WERI-Rb-1 (cell line): ENCODE measurements at regions not wholly inside any gene's neighbourhood (a gene's known extent, or its start where the extent isn't known, plus 50 kb on each side); places are given as distances from the start of the nearest gene placed in this dataset.

Experiments
- DNase-seq: peaks from one replicate; pipeline ENCODE4 v3.0.0-alpha.2; 2020
- H3K27ac ChIP-seq: fragments of 250-450 bp; sonication (Bioruptor Pico); 2 replicates; pipeline ENCODE4 v1.5.1; 2020; ENCODE audit warnings: mild to moderate bottlenecking, moderate library complexity
- H3K27me3 ChIP-seq: fragments of 250-450 bp; sonication (Bioruptor Pico); 2 replicates; pipeline ENCODE4 v1.5.1; 2021; ENCODE audit warnings: mild to moderate bottlenecking, low read depth, moderate library complexity; ENCODE audit not compliant: insufficient read depth, severe bottlenecking
- H3K36me3 ChIP-seq: fragments of 250-450 bp; sonication (Bioruptor Pico); 2 replicates; pipeline ENCODE4 v1.5.1; 2020; ENCODE audit warnings: mild to moderate bottlenecking, moderate library complexity
- H3K4me3 ChIP-seq: 2 replicates; pipeline ENCODE4 v1.5.1; 2011; ENCODE audit warnings: low read depth, mild to moderate bottlenecking, control low read depth, low read length
- H3K9me3 ChIP-seq: fragments of 250-450 bp; sonication (Bioruptor Pico); 2 replicates; pipeline ENCODE4 v1.5.1; 2021; ENCODE audit warnings: mild to moderate bottlenecking, moderate library complexity; ENCODE audit not compliant: severe bottlenecking
- TF ChIP-seq, protein P1 (sequence below): IDR thresholded peaks from 2 replicates; pipeline ENCODE4 v1.5.1; 2011; ENCODE audit warnings: low read depth, mild to moderate bottlenecking, control low read depth, inconsistent platforms, low read length

GRCh38 chr7:39811161-39811614 lies 138.9 kb upstream of the CDK13 start:
- Histone ChIP-seq H3K27me3 (no peaks in the 10 kb centered on the region), H3K4me3 (no peak overlapping the region), H3K36me3 (no peaks in the 10 kb centered on the region), H3K9me3 (no peaks in the 10 kb centered on the region), H3K27ac (no peak overlapping the region)
- TF ChIP-seq, protein P1, sequence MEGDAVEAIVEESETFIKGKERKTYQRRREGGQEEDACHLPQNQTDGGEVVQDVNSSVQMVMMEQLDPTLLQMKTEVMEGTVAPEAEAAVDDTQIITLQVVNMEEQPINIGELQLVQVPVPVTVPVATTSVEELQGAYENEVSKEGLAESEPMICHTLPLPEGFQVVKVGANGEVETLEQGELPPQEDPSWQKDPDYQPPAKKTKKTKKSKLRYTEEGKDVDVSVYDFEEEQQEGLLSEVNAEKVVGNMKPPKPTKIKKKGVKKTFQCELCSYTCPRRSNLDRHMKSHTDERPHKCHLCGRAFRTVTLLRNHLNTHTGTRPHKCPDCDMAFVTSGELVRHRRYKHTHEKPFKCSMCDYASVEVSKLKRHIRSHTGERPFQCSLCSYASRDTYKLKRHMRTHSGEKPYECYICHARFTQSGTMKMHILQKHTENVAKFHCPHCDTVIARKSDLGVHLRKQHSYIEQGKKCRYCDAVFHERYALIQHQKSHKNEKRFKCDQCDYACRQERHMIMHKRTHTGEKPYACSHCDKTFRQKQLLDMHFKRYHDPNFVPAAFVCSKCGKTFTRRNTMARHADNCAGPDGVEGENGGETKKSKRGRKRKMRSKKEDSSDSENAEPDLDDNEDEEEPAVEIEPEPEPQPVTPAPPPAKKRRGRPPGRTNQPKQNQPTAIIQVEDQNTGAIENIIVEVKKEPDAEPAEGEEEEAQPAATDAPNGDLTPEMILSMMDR: no peak
- DNase-seq: no peak

DNA sequence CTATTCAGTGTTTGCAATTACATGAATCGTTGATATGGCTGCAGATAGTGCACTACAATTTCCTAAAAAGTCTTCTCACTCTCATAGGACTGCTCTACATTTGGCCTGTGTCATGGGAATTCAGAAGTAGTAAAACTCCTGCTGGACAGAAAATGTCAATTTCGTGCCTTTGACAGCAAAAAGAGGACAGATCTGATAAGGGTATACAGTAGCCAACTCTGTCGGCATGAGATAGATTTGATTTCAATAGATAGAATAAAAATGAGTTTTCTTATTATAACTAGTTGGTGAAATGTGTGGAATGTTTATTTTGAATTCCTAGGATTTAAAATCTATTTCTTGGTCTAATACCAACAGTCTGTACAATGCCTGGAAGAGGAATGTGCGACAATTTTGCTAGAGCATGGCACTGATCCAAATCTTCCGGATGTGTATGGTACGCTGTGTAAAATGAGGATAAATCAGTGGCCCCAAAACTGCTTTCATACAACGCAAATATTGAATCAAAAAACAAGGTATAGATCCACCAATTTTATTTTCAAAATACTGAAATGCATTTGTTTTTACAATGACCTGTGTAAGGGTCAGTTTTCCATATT lies 133.5 kb upstream of the CDK13 start:
- Histone ChIP-seq H3K27ac (no peak overlapping the region), H3K4me3 (no peak overlapping the region), H3K9me3 (no peaks in the 10 kb centered on the region), H3K27me3 (no peaks in the 10 kb centered on the region), H3K36me3 (no peaks in the 10 kb centered on the region)
- TF ChIP-seq, protein P1: no peak
- no peak for DNase-seq

GRCh38 chr7:39819514-39819913 lies 130.5 kb upstream of the CDK13 start:
- TF ChIP-seq, protein P1: no peak
- no peaks in the 10 kb centered on the region for H3K36me3 ChIP-seq
- no peak overlapping the region for H3K4me3 ChIP-seq
- no peak for DNase-seq
- H3K27me3 ChIP-seq: no peaks in the 10 kb centered on the region
- H3K27ac ChIP-seq: no peak overlapping the region
- no peaks in the 10 kb centered on the region for H3K9me3 ChIP-seq

GRCh38 chr7:39824456-39825200 lies 125.4 kb upstream of the CDK13 start:
- Histone ChIP-seq H3K27ac (no peak overlapping the region), H3K9me3 (no peaks in the 10 kb centered on the region), H3K4me3 (no peak overlapping the region), H3K27me3 (no peaks in the 10 kb centered on the region), H3K36me3 (no peaks in the 10 kb centered on the region)
- TF ChIP-seq, protein P1: no peak
- DNase-seq: no peak

GRCh38 chr7:39825401-39825980 lies 124.6 kb upstream of the CDK13 start:
- no peaks in the 10 kb centered on the region for H3K27me3 ChIP-seq
- TF ChIP-seq, protein P1: no peak
- no peaks in the 10 kb centered on the region for H3K36me3 ChIP-seq
- H3K9me3 ChIP-seq: no peaks in the 10 kb centered on the region
- no peak for DNase-seq
- no peak overlapping the region for H3K4me3 ChIP-seq
- H3K27ac ChIP-seq: no peak overlapping the region
